ENCODE measurements at regions not wholly inside any gene's neighbourhood (a gene's known extent, or its start where the extent isn't known, plus 50 kb on each side); places are given as distances from the start of the nearest gene placed in this dataset.

- no peaks in the 10 kb centered on the region for H3K9me2 ChIP-seq (replicated peaks; ENCODE audit: control insufficient read depth, low read length)
- no peaks in the 10 kb centered on the region for H4K20me1 ChIP-seq (ENCODE audit: control insufficient read depth, insufficient read depth, low read depth, low read length)
- no peaks in the 10 kb centered on the region for H3K4me1 ChIP-seq (ENCODE audit: control insufficient read depth, low read length)
- no peak overlapping the region for H3K4me3 ChIP-seq (ENCODE audit: low read length)
- no peaks in the 10 kb centered on the region for H3K36me3 ChIP-seq (ENCODE audit: control insufficient read depth, low read length)
- H3F3A ChIP-seq (ENCODE audit: control insufficient read depth, insufficient read depth), result no peaks in the 10 kb centered on the region
- TF ChIP-seq EZH2phosphoT487 (IDR thresholded peaks at IDR 0.05; ENCODE audit: borderline replicate concordance, low read length), result no peak
- TF ChIP-seq CTCF (IDR thresholded peaks at IDR 0.05; ENCODE audit: low read depth, low read length, poor library complexity, severe bottlenecking), result no peak
- no peaks in the 10 kb centered on the region for H3K27me3 ChIP-seq (ENCODE audit: control insufficient read depth, low read length)
- no peak overlapping the region for H3K27ac ChIP-seq (ENCODE audit: low read depth, low read length)
- no peak overlapping the region for H3K4me2 ChIP-seq (ENCODE audit: low read length)
- H3K9me3 ChIP-seq (ENCODE audit: control insufficient read depth, insufficient read depth, low read length), result no peaks in the 10 kb centered on the region
- H3K79me2 ChIP-seq (ENCODE audit: control insufficient read depth, low read length), result no peaks in the 10 kb centered on the region
Measured at GRCh38 chr15:46326173-46326572, 691.3 kb downstream of the SQOR start.

GRCh38 chr15:46328821-46329220 is 694.0 kb downstream of the SQOR start:
- no peak for TF ChIP-seq EZH2phosphoT487 (IDR thresholded peaks at IDR 0.05; ENCODE audit: borderline replicate concordance, low read length)
- no peak for TF ChIP-seq CTCF (IDR thresholded peaks at IDR 0.05; ENCODE audit: low read depth, low read length, poor library complexity, severe bottlenecking)
- H3K4me2 ChIP-seq (ENCODE audit: low read length), result no peak overlapping the region
- H3K27me3 ChIP-seq (ENCODE audit: control insufficient read depth, low read length), result no peaks in the 10 kb centered on the region
- no peak overlapping the region for H3K27ac ChIP-seq (ENCODE audit: low read depth, low read length)
- H3F3A ChIP-seq (ENCODE audit: control insufficient read depth, insufficient read depth), result no peaks in the 10 kb centered on the region
- H4K20me1 ChIP-seq (ENCODE audit: control insufficient read depth, insufficient read depth, low read depth, low read length), result no peaks in the 10 kb centered on the region
- H3K9me2 ChIP-seq (replicated peaks; ENCODE audit: control insufficient read depth, low read length), result 0 out of 2 replicates have a peak, but pooled peaks cover 2% of the 10 kb centered on the region
- no peak overlapping the region for H3K4me3 ChIP-seq (ENCODE audit: low read length)
- H3K79me2 ChIP-seq (ENCODE audit: control insufficient read depth, low read length), result no peaks in the 10 kb centered on the region
- no peaks in the 10 kb centered on the region for H3K4me1 ChIP-seq (ENCODE audit: control insufficient read depth, low read length)
- H3K36me3 ChIP-seq (ENCODE audit: control insufficient read depth, low read length), result no peaks in the 10 kb centered on the region
- no peaks in the 10 kb centered on the region for H3K9me3 ChIP-seq (ENCODE audit: control insufficient read depth, insufficient read depth, low read length)

GRCh38 chr15:46329876-46330275 is 695.0 kb downstream of the SQOR start:
- no peak overlapping the region for H3K4me3 ChIP-seq (ENCODE audit: low read length)
- H3K4me2 ChIP-seq (ENCODE audit: low read length), result no peak overlapping the region
- H3K36me3 ChIP-seq (ENCODE audit: control insufficient read depth, low read length), result no peaks in the 10 kb centered on the region
- no peaks in the 10 kb centered on the region for H3F3A ChIP-seq (ENCODE audit: control insufficient read depth, insufficient read depth)
- no peak for TF ChIP-seq EZH2phosphoT487 (IDR thresholded peaks at IDR 0.05; ENCODE audit: borderline replicate concordance, low read length)
- no peak for TF ChIP-seq CTCF (IDR thresholded peaks at IDR 0.05; ENCODE audit: low read depth, low read length, poor library complexity, severe bottlenecking)
- no peak overlapping the region for H3K27ac ChIP-seq (ENCODE audit: low read depth, low read length)
- H3K4me1 ChIP-seq (ENCODE audit: control insufficient read depth, low read length), result no peaks in the 10 kb centered on the region
- 0 out of 2 replicates have a peak, but pooled peaks cover 2% of the 10 kb centered on the region for H3K9me2 ChIP-seq (replicated peaks; ENCODE audit: control insufficient read depth, low read length)
- no peaks in the 10 kb centered on the region for H3K79me2 ChIP-seq (ENCODE audit: control insufficient read depth, low read length)
- no peaks in the 10 kb centered on the region for H3K9me3 ChIP-seq (ENCODE audit: control insufficient read depth, insufficient read depth, low read length)
- no peaks in the 10 kb centered on the region for H4K20me1 ChIP-seq (ENCODE audit: control insufficient read depth, insufficient read depth, low read depth, low read length)
- no peaks in the 10 kb centered on the region for H3K27me3 ChIP-seq (ENCODE audit: control insufficient read depth, low read length)
